ENCODE measurements at regions not wholly inside any gene's neighbourhood (a gene's known extent, or its start where the extent isn't known, plus 50 kb on each side); places are given as distances from the start of the nearest gene placed in this dataset.

- TF ChIP-seq, protein P1, sequence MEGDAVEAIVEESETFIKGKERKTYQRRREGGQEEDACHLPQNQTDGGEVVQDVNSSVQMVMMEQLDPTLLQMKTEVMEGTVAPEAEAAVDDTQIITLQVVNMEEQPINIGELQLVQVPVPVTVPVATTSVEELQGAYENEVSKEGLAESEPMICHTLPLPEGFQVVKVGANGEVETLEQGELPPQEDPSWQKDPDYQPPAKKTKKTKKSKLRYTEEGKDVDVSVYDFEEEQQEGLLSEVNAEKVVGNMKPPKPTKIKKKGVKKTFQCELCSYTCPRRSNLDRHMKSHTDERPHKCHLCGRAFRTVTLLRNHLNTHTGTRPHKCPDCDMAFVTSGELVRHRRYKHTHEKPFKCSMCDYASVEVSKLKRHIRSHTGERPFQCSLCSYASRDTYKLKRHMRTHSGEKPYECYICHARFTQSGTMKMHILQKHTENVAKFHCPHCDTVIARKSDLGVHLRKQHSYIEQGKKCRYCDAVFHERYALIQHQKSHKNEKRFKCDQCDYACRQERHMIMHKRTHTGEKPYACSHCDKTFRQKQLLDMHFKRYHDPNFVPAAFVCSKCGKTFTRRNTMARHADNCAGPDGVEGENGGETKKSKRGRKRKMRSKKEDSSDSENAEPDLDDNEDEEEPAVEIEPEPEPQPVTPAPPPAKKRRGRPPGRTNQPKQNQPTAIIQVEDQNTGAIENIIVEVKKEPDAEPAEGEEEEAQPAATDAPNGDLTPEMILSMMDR (IDR thresholded peaks at IDR 0.05 in 8 of 11, conservative IDR thresholded peaks at IDR 0.05 in 3 of 11), result no peak
- TF ChIP-seq POLR2A (IDR thresholded peaks at IDR 0.05), result no peak
These were observed 520.2 kb upstream of the GRM3 start for GRCh38 chr7:86123476-86123875.

Data from spleen (tissue), 7 donors.